GM12872 (cell line): ENCODE measurements at regions not wholly inside any gene's neighbourhood (a gene's known extent, or its start where the extent isn't known, plus 50 kb on each side); places are given as distances from the start of the nearest gene placed in this dataset.

Experiments used
- CTCF ChIP-seq: IDR thresholded peaks from 3 replicates; pipeline ENCODE4 v1.5.1; 2011; ENCODE audit warnings: low read depth, mild to moderate bottlenecking, low read length, moderate library complexity; ENCODE audit not compliant: insufficient read depth

- TF ChIP-seq CTCF: no peak
These were observed 238.0 kb upstream of the ATP2B1 start for GRCh38 chr12:89946518-89947135.

GRCh38 chr12:89945123-89945522 lies 236.5 kb upstream of the ATP2B1 start:
- TF ChIP-seq CTCF: no peak

GRCh38 chr12:89943463-89943862 lies 234.8 kb upstream of the ATP2B1 start:
- TF ChIP-seq CTCF: no peak

GRCh38 chr12:89941436-89941835 lies 232.8 kb upstream of the ATP2B1 start:
- no peak for TF ChIP-seq CTCF

- no peak for TF ChIP-seq CTCF
These were observed 231.0 kb upstream of the ATP2B1 start for GRCh38 chr12:89939522-89940215.

- TF ChIP-seq CTCF: no peak
These were observed 228.0 kb upstream of the ATP2B1 start for GRCh38 chr12:89936631-89937030.

GRCh38 chr12:89935850-89936249 lies 227.2 kb upstream of the ATP2B1 start:
- TF ChIP-seq CTCF: no peak
